Osteoblast (primary cell): ENCODE measurements at regions not wholly inside any gene's neighbourhood (a gene's known extent, or its start where the extent isn't known, plus 50 kb on each side); places are given as distances from the start of the nearest gene placed in this dataset.

Source experiments
- DNase-seq: peaks from one replicate; pipeline ENCODE4 v3.0.0; 2011; ENCODE audit warnings: low spot score, mixed read lengths; ENCODE audit not compliant: insufficient read length; ENCODE audit errors: missing footprints
- H2AFZ ChIP-seq: 2 replicates; pipeline ENCODE4 v1.6.0; 2011; ENCODE audit warnings: mild to moderate bottlenecking, low read length
- H3K27ac ChIP-seq: 2 replicates; pipeline ENCODE4 v1.5.1; 2011; ENCODE audit warnings: mild to moderate bottlenecking, low read depth, low read length, moderate library complexity
- H3K27me3 ChIP-seq: 2 replicates; pipeline ENCODE4 v1.6.0; 2012; ENCODE audit warnings: mild to moderate bottlenecking, control low read depth, inconsistent platforms, low read length, moderate library complexity; ENCODE audit not compliant: insufficient read depth
- H3K36me3 ChIP-seq: 2 replicates; pipeline ENCODE4 v1.5.1; 2011; ENCODE audit warnings: mild to moderate bottlenecking, low read length, control low read depth, moderate library complexity; ENCODE audit not compliant: insufficient read depth
- H3K4me1 ChIP-seq: 2 replicates; pipeline ENCODE4 v1.5.1; 2011; ENCODE audit warnings: mild to moderate bottlenecking, low read length, control low read depth, moderate library complexity; ENCODE audit not compliant: insufficient read depth
- H3K4me2 ChIP-seq: 2 replicates; pipeline ENCODE4 v1.6.0; 2011; ENCODE audit warnings: mild to moderate bottlenecking, low read length; ENCODE audit not compliant: insufficient read depth
- H3K4me3 ChIP-seq: fragments of 200-600 bp; sonication (generic); 3 replicates; pipeline ENCODE4 v1.5.1; 2012; ENCODE audit warnings: mild to moderate bottlenecking, low read length, inconsistent platforms; ENCODE audit not compliant: insufficient read depth
- H3K79me2 ChIP-seq: 2 replicates; pipeline ENCODE4 v1.6.0; 2012; ENCODE audit warnings: mild to moderate bottlenecking, low read length, control low read depth, inconsistent platforms; ENCODE audit not compliant: insufficient read depth
- H3K9me3 ChIP-seq: 2 replicates; pipeline ENCODE4 v1.5.1; 2011; ENCODE audit warnings: low read depth, low read length, control low read depth
- H4K20me1 ChIP-seq: 2 replicates; pipeline ENCODE4 v1.6.0; 2012; ENCODE audit warnings: mild to moderate bottlenecking, low read length, control low read depth; ENCODE audit not compliant: insufficient read depth
- CTCF ChIP-seq: IDR thresholded peaks from 2 replicates; pipeline ENCODE4 v1.5.1; 2011; ENCODE audit warnings: mild to moderate bottlenecking, low read depth, low read length, moderate library complexity; ENCODE audit errors: extremely low read depth

- H3K4me3 ChIP-seq, result no peak overlapping the region
- no peak overlapping the region for H3K4me2 ChIP-seq
- peaks cover 5% of the 10 kb centered on the region for H3K27me3 ChIP-seq
- TF ChIP-seq CTCF, result no peak
- DNase-seq, result no peak
- no peaks in the 10 kb centered on the region for H3K4me1 ChIP-seq
- no peaks in the 10 kb centered on the region for H4K20me1 ChIP-seq
- no peaks in the 10 kb centered on the region for H3K36me3 ChIP-seq
- no peak overlapping the region for H3K27ac ChIP-seq
- no peaks in the 10 kb centered on the region for H3K79me2 ChIP-seq
- H2AFZ ChIP-seq, result no peak overlapping the region
- no peaks in the 10 kb centered on the region for H3K9me3 ChIP-seq
These were observed 187.0 kb downstream of the PTPN20 start for GRCh38 chr10:47098238-47098637.

- Histone ChIP-seq H2AFZ (no peak overlapping the region), H4K20me1 (no peaks in the 10 kb centered on the region), H3K4me2 (no peak overlapping the region), H3K4me3 (no peak overlapping the region), H3K27ac (no peak overlapping the region), H3K79me2 (no peaks in the 10 kb centered on the region), H3K27me3 (peaks cover 5% of the 10 kb centered on the region), H3K36me3 (no peaks in the 10 kb centered on the region), H3K9me3 (no peaks in the 10 kb centered on the region), H3K4me1 (peaks cover under 1% of the 10 kb centered on the region)
- no peak for TF ChIP-seq CTCF
- peak; percentile 30 for DNase-seq
These were observed 187.7 kb downstream of the PTPN20 start for GRCh38 chr10:47098964-47099363.

GRCh38 chr10:47099474-47099873 lies 188.2 kb downstream of the PTPN20 start:
- Histone ChIP-seq H2AFZ (no peak overlapping the region), H3K4me3 (no peak overlapping the region), H3K27ac (no peak overlapping the region), H3K36me3 (no peaks in the 10 kb centered on the region), H3K9me3 (no peaks in the 10 kb centered on the region), H3K4me2 (no peak overlapping the region), H3K4me1 (peaks cover 6% of the 10 kb centered on the region), H4K20me1 (no peaks in the 10 kb centered on the region), H3K27me3 (peaks cover 5% of the 10 kb centered on the region), H3K79me2 (no peaks in the 10 kb centered on the region)
- TF ChIP-seq CTCF, result no peak
- no peak for DNase-seq

- DNase-seq, result no peak
- peaks cover 10% of the 10 kb centered on the region for H3K4me1 ChIP-seq
- H3K4me2 ChIP-seq, result no peak overlapping the region
- no peaks in the 10 kb centered on the region for H3K36me3 ChIP-seq
- no peaks in the 10 kb centered on the region for H3K79me2 ChIP-seq
- H3K27ac ChIP-seq, result no peak overlapping the region
- no peak overlapping the region for H2AFZ ChIP-seq
- H4K20me1 ChIP-seq, result no peaks in the 10 kb centered on the region
- H3K9me3 ChIP-seq, result no peaks in the 10 kb centered on the region
- peaks cover 5% of the 10 kb centered on the region for H3K27me3 ChIP-seq
- TF ChIP-seq CTCF, result no peak
- no peak overlapping the region for H3K4me3 ChIP-seq
These were observed 190.0 kb downstream of the PTPN20 start for GRCh38 chr10:47101196-47101595.
